ENCODE measurements at regions not wholly inside any gene's neighbourhood (a gene's known extent, or its start where the extent isn't known, plus 50 kb on each side); places are given as distances from the start of the nearest gene placed in this dataset.
"Not testable (repeated sequence)": the region's sequence is repeated elsewhere in the genome, so short reads cannot be mapped to it uniquely, and the experiment has no call there.

DNA sequence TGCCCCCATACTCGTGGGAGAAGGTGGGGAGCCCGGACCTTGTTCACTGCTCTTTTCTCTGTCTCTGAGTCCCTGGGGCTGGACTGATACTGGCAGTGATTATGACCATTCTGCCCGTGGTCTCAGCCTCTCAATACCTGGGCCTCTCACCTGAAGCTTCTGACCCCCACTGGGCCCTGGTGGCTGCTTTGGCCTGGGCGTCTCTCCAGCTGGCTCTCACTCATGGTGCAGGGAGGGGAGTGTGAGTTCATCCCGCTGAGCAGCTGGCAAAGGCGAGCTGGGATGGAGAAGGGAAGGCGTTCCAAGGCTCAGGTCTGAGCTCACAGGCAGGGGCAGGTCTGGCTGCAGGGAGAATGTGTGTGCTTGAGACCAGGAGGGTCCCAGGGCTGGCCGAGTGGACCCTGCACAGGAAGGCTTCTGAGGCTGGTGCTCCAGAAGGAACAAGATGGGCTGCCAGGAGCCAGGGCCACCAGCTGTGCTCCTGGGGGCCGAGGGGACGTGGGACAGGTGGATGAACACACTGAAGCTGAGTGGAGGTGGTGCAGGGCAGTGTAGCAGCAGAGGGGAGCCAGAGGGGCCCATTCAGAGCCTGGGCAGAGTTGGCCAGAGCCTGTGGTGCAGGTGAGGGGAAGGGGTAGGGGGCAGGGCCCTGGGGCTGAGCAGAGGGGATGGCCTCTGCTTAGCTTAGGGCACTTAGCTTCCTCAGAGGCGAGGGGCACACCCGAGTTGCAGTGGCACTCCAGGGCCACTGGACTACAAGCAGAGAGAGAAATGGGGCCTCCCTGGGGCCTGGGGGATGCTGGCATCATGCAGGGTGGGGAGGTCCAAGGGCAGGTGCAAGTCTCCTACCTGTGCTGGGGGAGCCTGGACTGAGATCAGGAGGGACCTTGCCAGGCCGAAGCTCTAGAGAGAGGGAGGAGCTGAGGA is 122.5 kb downstream of the TMEM121 start:
- WGBS, 2 donors: 51 to 62% methylated on average over 12 to 13 of the region's 13 CpGs
- H3K4me3 ChIP-seq (ENCODE audit: low read depth in 1 of 2, low read length in 2 of 2); H3K9me3 ChIP-seq (ENCODE audit: control insufficient read depth in 2 of 2, insufficient read depth in 1 of 2, low read depth in 1 of 2, low read length in 1 of 2); H3K27ac ChIP-seq (ENCODE audit: low read depth in 2 of 2, low read length in 1 of 2); H3K36me3 ChIP-seq (ENCODE audit: control insufficient read depth in 2 of 2, insufficient read depth in 2 of 2, low read length in 1 of 2); H3K4me1 ChIP-seq (ENCODE audit: control insufficient read depth in 2 of 2, insufficient read depth in 2 of 2, low read length in 1 of 2); H3K27me3 ChIP-seq (ENCODE audit: control insufficient read depth in 1 of 2, insufficient read depth in 2 of 2, low read length in 2 of 2): not testable (repeated sequence)

DNA sequence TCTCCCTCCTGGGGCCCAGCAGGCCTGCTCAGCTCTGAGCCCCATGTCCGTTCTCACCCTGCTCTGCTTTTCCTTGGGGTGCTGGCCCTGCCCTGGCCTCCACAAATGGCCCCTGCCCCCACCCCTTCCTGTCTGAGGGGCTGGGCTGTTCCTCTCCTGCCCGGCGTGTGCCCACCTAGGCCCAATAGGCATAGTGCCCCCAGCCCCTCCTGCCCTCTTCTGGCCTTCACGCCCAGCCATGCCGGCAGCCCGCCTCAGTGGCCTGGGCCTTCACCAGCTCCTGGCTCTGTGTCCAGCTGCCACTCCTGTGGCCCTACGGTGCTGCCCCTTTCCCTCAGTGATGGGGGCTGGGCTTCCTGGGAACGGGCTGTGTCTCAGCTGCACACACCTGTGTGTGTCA is 125.9 kb downstream of the TMEM121 start:
- not testable (repeated sequence) for H3K27ac ChIP-seq (ENCODE audit: low read depth in 2 of 2, low read length in 1 of 2); H3K27me3 ChIP-seq (ENCODE audit: control insufficient read depth in 1 of 2, insufficient read depth in 2 of 2, low read length in 2 of 2); H3K36me3 ChIP-seq (ENCODE audit: control insufficient read depth in 2 of 2, insufficient read depth in 2 of 2, low read length in 1 of 2); H3K4me1 ChIP-seq (ENCODE audit: control insufficient read depth in 2 of 2, insufficient read depth in 2 of 2, low read length in 1 of 2); H3K9me3 ChIP-seq (ENCODE audit: control insufficient read depth in 2 of 2, insufficient read depth in 1 of 2, low read depth in 1 of 2, low read length in 1 of 2); H3K4me3 ChIP-seq (ENCODE audit: low read depth in 1 of 2, low read length in 2 of 2)
- 88 to 93% methylated on average over 6 to 7 of the region's 8 CpGs for WGBS, 2 donors

DNA sequence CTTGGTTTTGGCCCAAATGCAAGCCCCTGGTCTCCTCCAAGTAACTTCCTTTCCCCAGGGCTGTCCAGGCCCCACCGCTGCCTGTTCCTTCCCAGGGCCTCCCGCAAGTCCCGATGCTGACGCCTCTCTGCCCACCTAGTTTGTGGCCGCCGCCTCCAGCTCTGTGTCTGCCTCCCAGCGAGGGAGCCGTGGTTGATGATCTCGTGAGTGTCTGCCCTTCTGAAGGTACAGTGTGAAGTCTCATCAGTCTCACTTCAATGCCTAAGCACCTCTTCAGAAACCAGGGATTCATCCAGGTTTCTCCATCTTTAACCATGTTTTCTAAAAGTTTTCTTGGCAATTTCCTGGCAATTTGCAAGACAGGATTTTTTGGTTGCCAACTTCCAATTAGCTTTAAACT is 127.5 kb downstream of the TMEM121 start:
- H3K27me3 ChIP-seq (ENCODE audit: control insufficient read depth in 1 of 2, insufficient read depth in 2 of 2, low read length in 2 of 2); H3K4me1 ChIP-seq (ENCODE audit: control insufficient read depth in 2 of 2, insufficient read depth in 2 of 2, low read length in 1 of 2); H3K4me3 ChIP-seq (ENCODE audit: low read depth in 1 of 2, low read length in 2 of 2); H3K27ac ChIP-seq (ENCODE audit: low read depth in 2 of 2, low read length in 1 of 2); H3K9me3 ChIP-seq (ENCODE audit: control insufficient read depth in 2 of 2, insufficient read depth in 1 of 2, low read depth in 1 of 2, low read length in 1 of 2); H3K36me3 ChIP-seq (ENCODE audit: control insufficient read depth in 2 of 2, insufficient read depth in 2 of 2, low read length in 1 of 2): not testable (repeated sequence)
- 84 to 92% methylated on average over 5 to 7 of the region's 9 CpGs for WGBS, 2 donors

DNA sequence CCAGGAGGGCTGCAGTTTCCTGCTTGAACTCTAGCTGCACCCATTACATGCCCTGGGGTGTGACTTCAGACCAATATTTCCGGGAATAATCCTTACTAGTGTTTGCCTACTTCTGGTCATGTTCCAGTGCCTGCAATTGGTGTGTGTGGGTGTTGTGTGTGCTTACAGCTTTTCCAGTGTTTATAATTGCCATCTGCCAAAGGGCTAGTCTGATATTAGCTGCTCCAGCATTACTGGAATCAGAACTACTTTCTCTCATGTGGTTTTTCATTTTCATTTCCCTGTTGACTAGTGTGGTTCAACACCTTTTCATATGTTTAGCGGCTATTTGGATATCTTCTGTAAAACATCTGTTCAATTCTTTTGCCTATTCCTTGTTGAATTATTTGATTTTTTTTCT is 132.9 kb downstream of the TMEM121 start:
- not testable (repeated sequence) for H3K27ac ChIP-seq (ENCODE audit: low read depth in 2 of 2, low read length in 1 of 2)
- H3K4me1 ChIP-seq (ENCODE audit: control insufficient read depth in 2 of 2, insufficient read depth in 2 of 2, low read length in 1 of 2): peaks cover 3 to 12% of the 10 kb centered on the region in 2 donors
- WGBS, 2 donors: 47 to 80% methylated on average over 2 of the region's 2 CpGs

DNA sequence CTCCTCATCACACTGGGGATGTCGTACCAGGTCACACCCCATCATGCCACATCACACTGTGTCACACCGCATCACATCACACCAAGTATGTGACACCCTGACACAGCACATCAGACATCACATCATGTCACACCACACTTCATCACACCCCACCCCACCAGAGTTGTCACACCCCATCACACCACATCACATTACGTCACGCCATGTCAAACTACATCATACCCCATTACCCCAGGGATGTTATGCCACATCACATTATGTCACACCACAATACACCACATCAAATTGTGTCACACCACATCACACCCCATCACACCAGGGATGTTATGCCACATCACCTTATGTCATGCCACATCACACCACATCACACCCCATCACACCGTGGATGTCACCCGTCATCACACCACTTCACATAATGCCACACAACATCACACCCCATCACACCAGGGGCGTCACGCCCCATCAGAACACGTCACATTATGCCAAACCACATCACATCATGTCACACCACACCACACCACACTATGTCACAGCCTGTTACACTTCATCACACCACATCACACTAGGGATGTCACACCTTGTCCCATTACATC is 133.6 kb downstream of the TMEM121 start:
- Histone ChIP-seq H3K36me3 (ENCODE audit: control insufficient read depth in 2 of 2, insufficient read depth in 2 of 2, low read length in 1 of 2) (no peaks in the 10 kb centered on the region), H3K27me3 (ENCODE audit: control insufficient read depth in 1 of 2, insufficient read depth in 2 of 2, low read length in 2 of 2) (no peaks in the 10 kb centered on the region), H3K9me3 (ENCODE audit: control insufficient read depth in 2 of 2, insufficient read depth in 1 of 2, low read depth in 1 of 2, low read length in 1 of 2) (no peaks in the 10 kb centered on the region), H3K27ac (ENCODE audit: low read depth in 2 of 2, low read length in 1 of 2) (no peak overlapping the region), H3K4me3 (ENCODE audit: low read depth in 1 of 2, low read length in 2 of 2) (no peak overlapping the region), H3K4me1 (ENCODE audit: control insufficient read depth in 2 of 2, insufficient read depth in 2 of 2, low read length in 1 of 2) (peaks cover 5 to 14% of the 10 kb centered on the region in 2 donors)
- WGBS, 2 donors: 92 to 94% methylated on average over 9 of the region's 9 CpGs

More for the DNA sequence above, 132.9 kb downstream of the TMEM121 start:
- H3K4me3 ChIP-seq (ENCODE audit: low read depth in 1 of 2, low read length in 2 of 2); H3K36me3 ChIP-seq (ENCODE audit: control insufficient read depth in 2 of 2, insufficient read depth in 2 of 2, low read length in 1 of 2); H3K27me3 ChIP-seq (ENCODE audit: control insufficient read depth in 1 of 2, insufficient read depth in 2 of 2, low read length in 2 of 2); H3K9me3 ChIP-seq (ENCODE audit: control insufficient read depth in 2 of 2, insufficient read depth in 1 of 2, low read depth in 1 of 2, low read length in 1 of 2): not testable (repeated sequence)

DNA sequence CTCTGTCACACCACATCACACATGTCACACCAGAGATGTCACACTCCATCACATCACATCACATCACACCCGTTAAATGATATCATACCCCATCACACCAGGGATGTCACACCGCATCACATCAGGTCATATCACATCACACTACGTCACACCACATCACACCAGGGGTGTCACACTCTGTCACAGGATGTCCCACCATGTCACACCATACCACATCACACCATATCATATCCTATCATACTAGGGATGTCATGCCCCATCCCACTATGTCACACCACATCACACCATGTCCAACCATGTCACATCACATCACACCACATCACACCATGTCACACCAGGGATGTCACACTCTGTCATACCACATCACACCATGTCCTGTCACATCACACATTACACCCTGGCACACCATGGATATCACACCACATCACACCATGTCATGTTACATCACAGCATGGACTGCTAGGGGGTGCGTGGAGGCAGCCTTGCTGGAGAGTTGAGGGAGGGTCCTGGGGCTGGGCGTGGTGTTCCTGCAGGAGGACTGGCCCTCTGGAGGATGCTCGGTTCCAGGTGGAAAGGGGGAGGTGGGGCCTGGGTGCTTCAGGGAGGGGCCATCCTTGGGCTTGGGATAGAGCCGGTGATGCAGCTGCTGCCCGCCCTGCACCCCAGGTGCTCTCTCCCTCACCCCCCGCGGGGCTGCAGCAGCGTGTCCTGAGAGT is 134.6 kb downstream of the TMEM121 start:
- Histone ChIP-seq H3K27me3 (ENCODE audit: control insufficient read depth in 1 of 2, insufficient read depth in 2 of 2, low read length in 2 of 2) (no peaks in the 10 kb centered on the region), H3K9me3 (ENCODE audit: control insufficient read depth in 2 of 2, insufficient read depth in 1 of 2, low read depth in 1 of 2, low read length in 1 of 2) (no peaks in the 10 kb centered on the region), H3K27ac (ENCODE audit: low read depth in 2 of 2, low read length in 1 of 2) (no peak overlapping the region), H3K36me3 (ENCODE audit: control insufficient read depth in 2 of 2, insufficient read depth in 2 of 2, low read length in 1 of 2) (no peaks in the 10 kb centered on the region), H3K4me3 (ENCODE audit: low read depth in 1 of 2, low read length in 2 of 2) (no peak overlapping the region), H3K4me1 (ENCODE audit: control insufficient read depth in 2 of 2, insufficient read depth in 2 of 2, low read length in 1 of 2) (peaks cover 5 to 14% of the 10 kb centered on the region in 2 donors)
- 78 to 91% methylated on average over 10 of the region's 11 CpGs for WGBS, 2 donors

DNA sequence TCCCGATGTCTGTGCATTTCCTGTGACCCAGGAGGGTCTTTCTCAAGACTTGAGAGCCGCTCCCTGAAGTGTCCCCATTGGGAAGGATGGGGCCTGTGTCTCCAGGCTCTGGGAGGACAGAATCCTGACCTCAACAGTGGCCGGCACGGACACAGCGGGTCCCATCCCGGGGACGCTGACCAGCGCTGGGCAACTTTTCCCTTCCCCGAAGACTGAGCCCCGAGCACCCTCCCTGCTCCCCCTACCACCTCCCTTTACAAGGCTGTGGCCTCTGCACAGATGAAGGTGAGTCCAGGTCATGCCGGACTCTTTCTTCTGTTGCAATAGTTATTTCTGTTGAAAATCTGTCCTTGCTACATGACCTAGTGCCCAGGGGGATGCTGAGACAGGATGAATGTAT is 135.7 kb downstream of the TMEM121 start:
- WGBS, 2 donors: 90 to 91% methylated on average over 10 to 11 of the region's 11 CpGs
- not testable (repeated sequence) for H3K4me3 ChIP-seq (ENCODE audit: low read depth in 1 of 2, low read length in 2 of 2)

DNA sequence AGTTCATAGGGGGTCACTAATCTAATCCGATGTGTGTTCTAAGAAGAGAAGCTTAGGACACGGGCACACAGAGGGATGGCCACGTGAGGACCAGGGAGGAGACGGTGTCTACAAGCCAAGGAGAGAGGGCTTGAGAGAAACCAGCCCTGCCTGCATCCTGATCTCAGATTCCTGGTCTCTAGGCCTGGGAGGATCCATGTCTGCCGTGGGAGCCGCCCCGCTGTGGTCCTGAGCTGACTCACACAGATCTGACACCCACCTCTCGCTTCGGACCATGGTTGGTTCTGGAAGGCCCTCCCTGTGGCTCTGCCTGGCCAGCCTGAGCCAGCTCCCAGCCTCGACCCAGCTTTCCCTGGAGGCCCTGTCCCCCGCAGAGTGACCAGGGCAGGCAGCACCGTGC is 136.2 kb downstream of the TMEM121 start:
- H3K27me3 ChIP-seq (ENCODE audit: control insufficient read depth in 1 of 2, insufficient read depth in 2 of 2, low read length in 2 of 2); H3K36me3 ChIP-seq (ENCODE audit: control insufficient read depth in 2 of 2, insufficient read depth in 2 of 2, low read length in 1 of 2); H3K27ac ChIP-seq (ENCODE audit: low read depth in 2 of 2, low read length in 1 of 2); H3K4me3 ChIP-seq (ENCODE audit: low read depth in 1 of 2, low read length in 2 of 2); H3K9me3 ChIP-seq (ENCODE audit: control insufficient read depth in 2 of 2, insufficient read depth in 1 of 2, low read depth in 1 of 2, low read length in 1 of 2): not testable (repeated sequence)
- peaks cover 5 to 14% of the 10 kb centered on the region in 2 donors for H3K4me1 ChIP-seq (ENCODE audit: control insufficient read depth in 2 of 2, insufficient read depth in 2 of 2, low read length in 1 of 2)
- WGBS, 2 donors: 75 to 83% methylated on average over 9 of the region's 12 CpGs

More for the DNA sequence above, 135.7 kb downstream of the TMEM121 start:
- not testable (repeated sequence) for H3K27ac ChIP-seq (ENCODE audit: low read depth in 2 of 2, low read length in 1 of 2); H3K27me3 ChIP-seq (ENCODE audit: control insufficient read depth in 1 of 2, insufficient read depth in 2 of 2, low read length in 2 of 2); H3K9me3 ChIP-seq (ENCODE audit: control insufficient read depth in 2 of 2, insufficient read depth in 1 of 2, low read depth in 1 of 2, low read length in 1 of 2); H3K36me3 ChIP-seq (ENCODE audit: control insufficient read depth in 2 of 2, insufficient read depth in 2 of 2, low read length in 1 of 2)
- peaks cover 5 to 14% of the 10 kb centered on the region in 2 donors for H3K4me1 ChIP-seq (ENCODE audit: control insufficient read depth in 2 of 2, insufficient read depth in 2 of 2, low read length in 1 of 2)

DNA sequence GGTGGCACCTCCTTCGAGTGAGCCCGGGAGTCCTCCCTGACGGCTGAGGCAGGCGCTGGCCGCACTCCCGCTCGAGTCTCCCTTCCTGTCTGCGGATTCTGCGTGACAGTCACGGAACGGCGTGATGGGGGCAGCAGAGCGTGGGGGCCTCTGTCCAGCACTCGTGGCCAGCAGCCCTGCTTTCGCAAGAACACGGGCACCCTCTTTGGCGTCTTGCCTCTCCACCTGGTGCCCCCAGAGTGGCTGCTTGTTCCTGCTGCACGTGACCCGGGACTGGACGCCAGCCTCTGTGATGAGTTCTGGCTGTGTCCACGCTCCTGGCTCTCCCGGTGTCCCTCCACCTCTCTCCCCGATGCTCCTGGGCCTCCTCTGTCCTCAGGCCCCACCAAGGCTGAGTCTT is 136.9 kb downstream of the TMEM121 start:
- 70 to 81% methylated on average over 13 to 19 of the region's 23 CpGs for WGBS, 2 donors

More for the DNA sequence above, 136.9 kb downstream of the TMEM121 start:
- H3K4me1 ChIP-seq (ENCODE audit: control insufficient read depth in 2 of 2, insufficient read depth in 2 of 2, low read length in 1 of 2): peaks cover 5 to 14% of the 10 kb centered on the region in 2 donors
- not testable (repeated sequence) for H3K27ac ChIP-seq (ENCODE audit: low read depth in 2 of 2, low read length in 1 of 2); H3K36me3 ChIP-seq (ENCODE audit: control insufficient read depth in 2 of 2, insufficient read depth in 2 of 2, low read length in 1 of 2); H3K4me3 ChIP-seq (ENCODE audit: low read depth in 1 of 2, low read length in 2 of 2); H3K9me3 ChIP-seq (ENCODE audit: control insufficient read depth in 2 of 2, insufficient read depth in 1 of 2, low read depth in 1 of 2, low read length in 1 of 2); H3K27me3 ChIP-seq (ENCODE audit: control insufficient read depth in 1 of 2, insufficient read depth in 2 of 2, low read length in 2 of 2)
